Middle frontal gyrus (tissue), 1 donor: ENCODE measurements at regions not wholly inside any gene's neighbourhood (a gene's known extent, or its start where the extent isn't known, plus 50 kb on each side); places are given as distances from the start of the nearest gene placed in this dataset.

Source experiments
- DNase-seq: peaks from one replicate; pipeline ENCODE4 v3.0.0-alpha.2; 2015; ENCODE audit warnings: low spot score; ENCODE audit errors: extremely low spot score

- no peak for DNase-seq
These were observed 208.7 kb downstream of the PRL start for GRCh38 chr6:22087960-22088706.

GRCh38 chr6:22091424-22091948 lies 205.3 kb downstream of the PRL start:
- DNase-seq: no peak

DNA sequence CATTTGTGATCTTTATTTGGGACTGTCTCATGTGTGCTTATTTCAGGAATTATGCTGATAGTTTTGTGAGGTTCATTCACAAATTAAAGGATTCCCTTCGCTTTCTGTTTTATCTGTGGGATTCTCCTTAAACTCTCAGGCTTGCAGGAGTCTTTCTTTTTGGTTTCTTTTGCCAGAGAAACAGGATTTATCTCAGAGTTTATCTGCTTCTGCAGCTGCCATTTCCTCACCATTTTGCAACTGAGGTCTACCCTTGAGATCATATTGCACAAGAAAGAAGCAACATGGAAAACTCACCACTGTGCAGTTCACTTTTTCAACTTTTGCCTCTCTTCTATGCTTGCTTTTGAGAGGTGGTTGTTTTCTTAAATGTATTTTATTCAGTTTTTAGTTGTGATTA lies 201.0 kb downstream of the PRL start:
- DNase-seq: no peak

DNA sequence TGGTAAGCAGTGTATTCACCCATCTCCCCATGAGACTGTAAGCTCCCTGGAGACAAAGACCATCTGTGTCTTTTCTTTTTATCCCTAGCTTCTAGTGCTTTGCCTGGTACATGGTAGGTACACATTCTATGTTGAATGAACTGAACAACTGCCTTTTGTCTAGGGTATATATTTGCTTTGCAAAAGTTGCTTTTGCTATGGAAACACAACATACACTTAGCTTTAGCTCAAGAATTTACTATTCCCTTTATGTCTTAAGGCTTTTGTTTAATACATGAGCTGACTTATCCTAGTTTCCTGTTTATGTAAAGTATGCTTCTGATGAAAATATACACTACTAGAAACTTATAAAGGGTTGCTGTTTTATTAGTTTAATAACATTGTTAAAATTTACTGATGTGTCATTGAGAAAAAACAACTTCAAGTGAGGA lies 198.2 kb downstream of the PRL start:
- no peak for DNase-seq

- DNase-seq: no peak
These were observed 197.6 kb downstream of the PRL start for GRCh38 chr6:22099231-22099630.

DNA sequence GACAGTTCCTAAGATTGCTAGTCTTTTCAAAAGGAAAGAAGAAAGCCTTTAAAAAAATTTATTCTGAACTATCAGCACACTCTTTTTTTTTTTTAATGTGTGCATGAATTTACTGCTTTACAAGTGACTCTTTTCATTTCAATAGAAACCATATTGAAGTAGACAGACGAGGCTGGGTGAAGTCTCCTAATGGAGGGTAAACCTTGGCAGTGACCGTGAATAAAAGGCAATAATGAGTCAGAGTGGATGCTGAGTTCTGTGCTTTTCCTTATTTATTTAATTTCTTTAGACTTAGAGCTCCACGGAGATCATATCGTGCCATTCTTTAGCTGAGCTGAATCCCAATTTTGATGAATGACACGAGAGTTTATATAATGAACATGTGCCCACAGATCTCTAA lies 196.9 kb downstream of the PRL start:
- DNase-seq: no peak

- no peak for DNase-seq
These were observed 195.7 kb downstream of the PRL start for GRCh38 chr6:22101163-22101562.

- no peak for DNase-seq
These were observed 194.2 kb downstream of the PRL start for GRCh38 chr6:22102671-22103070.

GRCh38 chr6:22106451-22106850 lies 190.4 kb downstream of the PRL start:
- DNase-seq: no peak

DNA sequence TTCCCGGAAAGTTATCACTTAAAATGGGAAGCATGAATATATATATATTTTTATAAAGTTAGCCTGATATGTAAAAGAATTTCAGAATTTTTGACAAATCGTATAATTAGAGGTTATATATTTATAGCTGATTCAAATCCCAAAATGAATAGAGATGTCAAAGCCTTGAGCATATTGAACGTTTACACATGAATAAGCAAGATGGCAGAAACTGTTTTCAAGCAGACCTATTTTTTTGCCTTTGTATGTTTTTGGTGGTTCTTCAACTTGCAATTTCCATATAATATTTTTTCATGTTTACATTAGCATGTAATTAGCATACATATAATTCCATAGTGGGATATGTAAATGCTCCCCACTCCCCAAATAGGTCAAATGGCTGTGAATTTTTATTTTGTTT lies 189.9 kb downstream of the PRL start:
- no peak for DNase-seq

DNA sequence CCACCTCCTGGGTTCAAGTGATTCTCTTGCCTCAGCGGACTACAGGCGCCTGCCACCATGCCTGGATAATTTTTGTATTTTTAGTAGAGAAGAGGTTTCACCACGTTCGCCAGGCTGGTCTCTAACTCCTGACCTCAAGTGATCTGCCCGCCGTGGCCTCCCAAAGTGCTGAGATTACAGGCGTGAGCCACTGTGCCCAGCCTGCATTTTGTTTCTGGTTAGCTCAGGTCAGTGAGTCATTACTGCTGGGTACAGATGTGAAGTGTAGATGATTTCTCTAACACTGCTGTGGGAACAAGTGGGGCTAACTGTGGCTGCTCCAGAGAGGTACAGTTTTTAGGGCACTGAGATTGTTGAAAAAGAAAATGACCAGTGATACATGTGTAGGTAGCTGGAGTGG lies 188.6 kb downstream of the PRL start:
- DNase-seq: no peak

- no peak for DNase-seq
These were observed 186.8 kb downstream of the PRL start for GRCh38 chr6:22110061-22110460.

DNA sequence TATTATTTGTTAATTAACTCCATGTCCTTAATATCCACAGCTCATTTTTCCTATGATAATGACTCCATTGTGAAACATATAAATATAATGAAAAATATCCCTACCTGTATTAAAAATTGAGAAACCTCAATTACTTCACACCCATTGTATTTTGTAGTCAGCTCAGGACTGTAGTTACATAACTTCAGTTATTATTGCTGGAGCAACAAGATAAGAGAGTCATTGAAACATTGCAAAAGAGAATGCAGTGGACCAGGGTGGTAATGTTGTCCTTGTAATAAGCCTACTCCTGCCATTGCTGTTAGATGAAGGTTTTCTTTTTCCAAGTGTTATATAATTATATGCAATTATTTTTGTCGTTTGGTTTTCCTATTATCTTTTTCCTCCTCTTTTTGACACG lies 184.4 kb downstream of the PRL start:
- no peak for DNase-seq

DNA sequence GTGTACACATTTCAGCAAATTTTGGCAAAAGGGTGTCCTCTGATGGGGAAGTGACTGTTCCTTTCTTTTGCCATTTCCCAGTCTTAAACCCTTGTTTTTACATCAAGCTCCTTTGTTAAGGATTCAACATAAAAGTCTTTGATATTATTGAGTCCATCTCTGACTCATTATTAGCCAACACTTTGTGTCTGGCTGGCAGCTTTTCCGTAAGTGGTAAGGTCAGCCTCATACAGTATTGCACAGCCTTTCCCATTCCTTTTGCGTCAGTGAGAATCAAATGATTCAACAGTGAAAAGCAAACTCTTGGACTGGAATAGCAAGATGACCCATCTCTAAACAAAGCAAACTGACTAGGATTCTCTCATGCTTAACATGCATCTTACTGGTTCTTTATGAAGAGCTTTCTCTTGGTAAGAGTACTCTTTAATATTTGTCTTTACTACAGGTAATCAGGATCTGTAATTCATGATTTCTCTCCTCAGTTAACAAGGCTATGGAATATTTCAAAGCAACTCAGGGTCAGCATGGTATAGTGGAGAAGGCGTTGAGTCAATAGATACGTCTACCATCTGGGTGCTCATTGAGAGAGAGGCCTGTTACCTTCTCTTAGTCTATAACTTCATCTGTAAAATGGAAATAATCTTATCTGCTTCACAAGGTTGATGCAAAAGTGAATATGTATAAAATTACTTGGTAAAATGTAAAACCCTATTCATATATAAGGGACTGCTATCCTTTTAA lies 183.6 kb downstream of the PRL start:
- no peak for DNase-seq

DNA sequence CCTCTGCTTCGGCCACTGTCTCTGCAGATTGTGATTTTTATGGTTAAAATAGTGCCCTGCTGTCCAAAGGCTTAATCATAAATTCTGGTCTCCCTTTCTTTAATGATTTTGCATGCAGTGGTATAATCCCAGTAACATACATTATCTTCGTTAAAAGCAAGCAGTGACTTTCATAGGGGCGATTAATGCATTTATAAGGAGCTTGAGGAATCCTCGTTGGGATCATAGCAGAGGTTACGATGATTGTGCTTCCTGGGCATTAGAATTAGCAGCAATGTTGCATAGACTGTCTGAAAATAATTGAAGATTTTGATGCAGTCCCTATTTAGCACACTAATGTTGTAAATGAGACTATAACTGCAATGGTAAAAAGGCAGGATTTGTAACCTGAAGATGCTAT lies 181.3 kb downstream of the PRL start:
- DNase-seq: no peak

DNA sequence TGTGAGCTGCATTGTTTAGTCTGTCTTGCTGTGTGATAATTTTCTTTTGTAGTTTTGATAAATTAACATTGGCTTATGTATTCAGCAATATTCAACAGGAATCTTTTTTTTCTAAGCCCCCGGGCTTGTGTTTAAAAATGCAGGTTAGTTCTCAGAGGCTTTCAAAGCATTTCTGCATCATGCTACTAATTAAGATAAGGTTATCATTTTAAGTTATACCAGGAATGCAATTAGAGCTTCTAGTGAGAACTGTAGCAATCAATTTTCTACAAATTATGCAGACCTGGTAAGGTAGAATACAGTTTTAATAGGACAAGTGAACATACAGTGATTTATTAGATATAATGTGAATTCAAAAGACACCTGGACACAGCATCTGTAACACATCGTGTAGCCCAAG lies 179.2 kb downstream of the PRL start:
- DNase-seq: no peak

GRCh38 chr6:22119500-22119899 lies 177.3 kb downstream of the PRL start:
- DNase-seq: no peak

- no peak for DNase-seq
These were observed 172.1 kb downstream of the PRL start for GRCh38 chr6:22124756-22125155.

GRCh38 chr6:22126910-22127309 lies 169.9 kb downstream of the PRL start:
- no peak for DNase-seq

GRCh38 chr6:22129751-22130150 lies 167.1 kb downstream of the PRL start:
- DNase-seq: no peak

DNA sequence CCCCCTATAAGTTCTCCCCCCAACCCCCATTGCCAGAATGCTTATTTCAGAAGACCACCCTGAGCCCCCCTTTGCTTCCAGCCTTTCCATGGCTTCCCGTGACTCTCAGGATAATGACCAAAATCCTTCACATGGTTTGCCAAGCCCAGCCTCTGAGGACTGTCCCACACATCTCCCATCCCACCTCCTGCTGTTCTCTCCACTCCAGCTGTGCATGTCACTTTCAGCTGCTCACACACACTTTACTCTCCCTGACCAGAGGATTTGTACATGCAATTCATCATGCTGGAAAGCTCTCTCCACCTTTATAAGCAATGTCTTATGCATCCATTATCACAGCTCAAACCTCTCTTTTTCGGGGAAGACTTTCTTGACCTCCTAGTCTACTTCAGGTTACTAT lies 164.2 kb downstream of the PRL start:
- no peak for DNase-seq

GRCh38 chr6:22133357-22133756 lies 163.5 kb downstream of the PRL start:
- no peak for DNase-seq

- no peak for DNase-seq
These were observed 162.5 kb downstream of the PRL start for GRCh38 chr6:22134308-22134707.
